LNCAP (cell line): ENCODE measurements at regions not wholly inside any gene's neighbourhood (a gene's known extent, or its start where the extent isn't known, plus 50 kb on each side); places are given as distances from the start of the nearest gene placed in this dataset.

Experiments
- TF ChIP-seq, protein P1 (sequence below): fragments of 450-650 bp; IDR thresholded peaks from 2 replicates; pipeline ENCODE4 v1.5.1; 2017; ENCODE audit warnings: mild to moderate bottlenecking

DNA sequence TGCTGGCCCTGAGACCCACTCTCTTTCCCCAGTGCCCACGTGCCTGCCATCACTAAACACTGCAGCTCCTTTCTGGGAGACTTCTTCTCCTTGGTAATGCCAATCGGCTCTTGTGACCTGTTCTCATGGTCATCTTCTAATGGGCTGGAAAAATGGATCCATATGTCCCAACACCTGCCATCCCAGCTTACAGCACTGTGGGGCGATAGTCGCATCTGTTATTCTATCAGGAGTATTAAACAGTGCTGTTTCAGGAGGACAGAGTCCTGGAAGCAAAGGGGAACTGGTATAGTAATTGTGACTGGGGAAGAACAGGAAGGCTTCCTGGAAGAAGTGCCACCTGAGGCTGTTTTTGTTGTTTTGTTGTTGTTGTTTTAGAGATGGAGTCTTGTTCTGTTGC is 411.2 kb downstream of the GLRX3 start:
- TF ChIP-seq, protein P1, sequence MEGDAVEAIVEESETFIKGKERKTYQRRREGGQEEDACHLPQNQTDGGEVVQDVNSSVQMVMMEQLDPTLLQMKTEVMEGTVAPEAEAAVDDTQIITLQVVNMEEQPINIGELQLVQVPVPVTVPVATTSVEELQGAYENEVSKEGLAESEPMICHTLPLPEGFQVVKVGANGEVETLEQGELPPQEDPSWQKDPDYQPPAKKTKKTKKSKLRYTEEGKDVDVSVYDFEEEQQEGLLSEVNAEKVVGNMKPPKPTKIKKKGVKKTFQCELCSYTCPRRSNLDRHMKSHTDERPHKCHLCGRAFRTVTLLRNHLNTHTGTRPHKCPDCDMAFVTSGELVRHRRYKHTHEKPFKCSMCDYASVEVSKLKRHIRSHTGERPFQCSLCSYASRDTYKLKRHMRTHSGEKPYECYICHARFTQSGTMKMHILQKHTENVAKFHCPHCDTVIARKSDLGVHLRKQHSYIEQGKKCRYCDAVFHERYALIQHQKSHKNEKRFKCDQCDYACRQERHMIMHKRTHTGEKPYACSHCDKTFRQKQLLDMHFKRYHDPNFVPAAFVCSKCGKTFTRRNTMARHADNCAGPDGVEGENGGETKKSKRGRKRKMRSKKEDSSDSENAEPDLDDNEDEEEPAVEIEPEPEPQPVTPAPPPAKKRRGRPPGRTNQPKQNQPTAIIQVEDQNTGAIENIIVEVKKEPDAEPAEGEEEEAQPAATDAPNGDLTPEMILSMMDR = peak; percentile 23; the same call in 1 of the 2 replicates

DNA sequence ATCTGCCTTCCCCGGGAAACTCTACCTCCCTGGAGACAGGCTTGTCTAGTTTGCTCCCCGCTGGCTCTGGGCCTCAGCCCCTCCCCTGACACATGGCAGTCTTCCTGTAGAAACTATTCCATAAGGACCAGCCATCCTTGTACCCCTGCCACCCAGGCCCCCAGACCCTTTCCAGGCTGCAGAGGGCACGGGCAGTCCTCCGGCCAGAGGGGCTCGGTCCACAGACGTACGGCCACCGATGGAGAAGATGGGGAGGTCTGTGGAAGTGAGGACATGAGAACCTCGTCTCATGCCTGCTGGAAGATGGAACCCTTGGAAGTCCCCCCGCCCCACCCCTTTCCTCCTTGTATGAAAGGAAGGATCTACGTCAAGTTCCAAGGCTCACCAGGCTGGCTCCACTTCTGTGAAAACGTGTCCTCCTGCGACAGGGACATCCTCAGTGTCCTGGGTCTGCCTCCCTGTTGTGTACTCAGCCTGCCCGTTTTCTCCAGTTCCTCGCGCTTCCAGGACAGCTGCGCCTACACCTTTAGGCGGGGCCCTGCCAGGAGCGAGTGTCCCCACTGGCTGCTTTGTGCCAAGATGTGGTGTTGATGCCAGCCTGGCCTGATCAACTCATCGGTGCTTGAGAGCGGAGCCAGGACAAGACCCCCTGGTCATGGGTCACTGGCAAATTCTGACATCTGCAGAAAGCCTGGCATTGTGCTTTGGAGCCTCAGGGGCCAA is 414.9 kb downstream of the GLRX3 start:
- TF ChIP-seq, protein P1 = no peak

DNA sequence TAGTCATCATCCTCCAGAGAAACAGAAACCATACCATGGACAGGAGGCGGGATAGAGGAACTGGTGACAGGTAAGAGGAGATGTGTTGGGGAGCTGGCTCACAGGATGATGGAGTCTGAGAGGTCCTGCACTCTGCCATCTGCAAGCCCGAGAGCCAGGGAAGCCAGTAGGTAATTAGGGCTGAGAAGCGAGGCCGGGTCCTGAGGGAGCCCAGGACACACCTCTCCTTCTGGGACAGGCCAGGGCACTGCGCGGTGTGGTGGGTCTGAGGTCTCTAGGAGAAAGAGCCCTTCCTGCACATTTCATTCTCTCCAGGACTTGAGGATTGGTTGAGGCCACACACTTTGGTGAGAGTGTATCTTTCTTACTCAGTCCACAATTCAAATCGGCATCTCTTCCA is 415.5 kb downstream of the GLRX3 start:
- TF ChIP-seq, protein P1 = no peak

DNA sequence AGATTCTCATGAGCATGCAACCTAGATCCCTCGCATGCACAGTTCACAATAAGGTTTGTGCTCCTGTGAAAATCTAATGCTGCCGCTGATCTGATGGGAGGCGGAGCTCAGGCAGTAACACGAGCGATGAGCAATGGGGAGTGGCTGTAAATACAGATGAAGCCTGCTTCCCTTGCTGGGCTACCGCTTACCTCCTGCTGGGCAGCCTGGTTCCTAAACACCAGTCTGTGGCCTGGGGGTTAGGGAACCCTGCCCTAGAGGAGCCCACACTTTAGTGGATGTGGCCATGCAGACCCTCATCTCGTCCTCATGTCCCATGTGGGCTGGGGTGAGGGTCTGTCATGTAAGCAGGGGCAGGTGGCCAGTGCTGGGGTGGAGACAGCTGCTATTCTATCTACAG is 417.6 kb downstream of the GLRX3 start:
- TF ChIP-seq, protein P1 = no peak

DNA sequence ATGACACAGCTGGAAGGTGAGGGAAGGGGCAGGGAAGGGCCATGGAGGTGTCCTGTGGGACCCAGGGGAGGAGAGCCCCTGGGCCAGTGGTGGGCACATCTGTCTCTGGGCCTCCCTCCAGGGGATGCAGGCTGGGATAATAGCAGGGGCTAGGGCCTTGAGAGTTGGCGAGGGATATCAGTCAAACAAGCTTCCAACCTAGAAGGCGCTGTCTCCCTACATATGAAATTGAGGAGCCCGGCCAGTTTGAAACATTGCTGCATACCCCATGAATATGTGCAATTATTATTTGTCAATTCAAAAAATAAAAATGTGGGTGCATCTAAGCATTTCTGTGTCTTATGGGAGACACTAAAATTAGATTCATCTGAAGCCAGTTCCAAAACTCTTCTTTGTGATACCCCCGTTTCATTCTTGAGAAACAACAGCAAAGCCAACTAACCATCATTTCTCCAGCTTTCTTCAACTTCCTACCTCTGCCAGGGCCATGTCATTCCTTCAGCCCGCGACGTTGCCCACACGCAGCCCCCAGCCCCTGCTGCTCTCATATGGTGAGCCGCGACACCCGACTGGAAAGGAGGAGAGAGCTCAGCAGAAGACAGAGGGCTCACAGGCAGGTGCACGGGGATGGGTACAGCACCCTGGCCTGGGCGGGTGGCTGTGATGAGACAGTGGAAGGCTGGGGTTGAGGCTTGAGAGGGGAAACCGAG is 418.7 kb downstream of the GLRX3 start:
- TF ChIP-seq, protein P1 = no peak

DNA sequence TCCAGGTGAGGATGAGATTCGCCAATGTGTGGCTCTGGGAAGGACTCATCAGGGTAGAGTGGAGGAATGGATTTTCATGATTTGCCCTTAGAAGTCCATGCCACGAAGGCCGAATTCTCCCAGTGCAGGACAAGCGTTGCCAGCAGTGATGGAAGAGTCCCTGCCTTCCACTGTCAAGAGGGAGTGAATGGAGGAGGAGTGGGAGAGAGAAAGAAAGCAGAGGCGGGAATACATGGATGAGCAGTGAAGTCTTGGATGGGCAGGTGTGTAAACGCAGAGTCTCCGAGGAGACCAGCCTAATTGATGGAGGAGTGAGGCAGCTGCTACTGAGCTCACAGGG is 419.2 kb downstream of the GLRX3 start:
- TF ChIP-seq, protein P1 = no peak

DNA sequence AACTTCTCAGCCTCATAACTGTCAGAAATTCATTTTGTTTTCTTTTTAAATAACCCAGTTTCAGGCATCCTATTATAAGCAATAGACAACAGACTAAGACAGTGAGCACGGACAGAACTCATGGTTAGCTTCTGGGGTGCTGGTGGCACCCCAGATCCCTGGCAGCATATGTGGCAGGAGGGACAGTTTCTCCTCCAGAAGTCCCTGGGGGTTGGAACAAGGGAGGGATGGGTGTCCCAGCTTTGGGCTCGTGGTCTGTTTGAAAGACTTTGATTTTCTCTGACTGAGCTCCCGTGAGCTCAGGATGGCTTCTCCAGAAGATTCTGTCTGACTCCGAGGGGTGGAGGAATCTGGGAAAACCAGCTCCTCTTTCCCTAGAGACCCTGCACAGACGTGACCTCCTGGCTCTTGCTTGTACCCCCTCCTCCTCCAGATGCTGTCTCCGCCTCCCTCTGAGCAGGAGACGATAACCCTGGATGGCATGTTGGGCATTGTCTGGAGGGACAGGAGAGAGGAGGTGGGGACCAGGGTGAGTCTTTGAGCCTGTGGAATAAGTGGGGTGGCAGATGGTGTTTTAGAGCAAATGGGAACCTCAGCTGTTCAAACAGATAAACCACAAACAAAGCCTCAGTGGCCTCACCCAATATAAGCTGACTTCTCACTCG is 421.1 kb downstream of the GLRX3 start:
- TF ChIP-seq, protein P1 = no peak
